ENCODE measurements at regions not wholly inside any gene's neighbourhood (a gene's known extent, or its start where the extent isn't known, plus 50 kb on each side); places are given as distances from the start of the nearest gene placed in this dataset.

- Histone ChIP-seq H3K9me3 (ENCODE audit: low read length) (no peaks in the 10 kb centered on the region), H3K9me2 (ENCODE audit: insufficient read depth, low read length) (no peaks in the 10 kb centered on the region), H3K27ac (ENCODE audit: low read length) (no peak overlapping the region), H3F3A (ENCODE audit: insufficient read depth, low read length, poor library complexity, severe bottlenecking) (no peaks in the 10 kb centered on the region), H4K20me1 (ENCODE audit: insufficient read depth) (no peaks in the 10 kb centered on the region), H3K79me2 (replicated peaks; ENCODE audit: insufficient read depth, low read length) (no peaks in the 10 kb centered on the region), H3K4me2 (ENCODE audit: low read length) (no peak overlapping the region), H3K27me3 (ENCODE audit: insufficient read depth, low read depth, low read length) (no peaks in the 10 kb centered on the region), H3K36me3 (ENCODE audit: insufficient read depth, low read length) (no peaks in the 10 kb centered on the region), H2AFZ (ENCODE audit: low read depth, low read length) (no peak overlapping the region), H3K9ac (ENCODE audit: low read length) (no peak overlapping the region), H3K4me3 (ENCODE audit: low read length) (no peak overlapping the region)
- TF ChIP-seq POLR2AphosphoS5 (IDR thresholded peaks at IDR 0.05), result no peak
Observed at GRCh38 chr2:153668923-153669322, 190.4 kb upstream of the RPRM start.

GRCh38 chr2:153710128-153710527, 161.6 kb upstream of the GALNT13 start:
- Histone ChIP-seq H3K36me3 (ENCODE audit: insufficient read depth, low read length) (no peaks in the 10 kb centered on the region), H3K4me2 (ENCODE audit: low read length) (no peak overlapping the region), H3K79me2 (replicated peaks; ENCODE audit: insufficient read depth, low read length) (no peaks in the 10 kb centered on the region), H3K27me3 (ENCODE audit: insufficient read depth, low read depth, low read length) (no peaks in the 10 kb centered on the region), H3K9me3 (ENCODE audit: low read length) (no peaks in the 10 kb centered on the region), H2AFZ (ENCODE audit: low read depth, low read length) (no peak overlapping the region), H3K9ac (ENCODE audit: low read length) (no peak overlapping the region), H3K4me3 (ENCODE audit: low read length) (no peak overlapping the region), H4K20me1 (ENCODE audit: insufficient read depth) (no peaks in the 10 kb centered on the region), H3F3A (ENCODE audit: insufficient read depth, low read length, poor library complexity, severe bottlenecking) (peaks cover 3% of the 10 kb centered on the region), H3K9me2 (ENCODE audit: insufficient read depth, low read length) (no peaks in the 10 kb centered on the region), H3K27ac (ENCODE audit: low read length) (no peak overlapping the region)
- TF ChIP-seq RAD21 (conservative IDR thresholded peaks at IDR 0.05) (no peak), MXI1 (conservative IDR thresholded peaks at IDR 0.05; ENCODE audit: poor library complexity, severe bottlenecking) (no peak), TAF1 (IDR thresholded peaks at IDR 0.05; ENCODE audit: low read depth) (no peak), CTCF (IDR thresholded peaks at IDR 0.05; ENCODE audit: poor library complexity, severe bottlenecking) (no peak), REST (IDR thresholded peaks at IDR 0.05; ENCODE audit: borderline replicate concordance) (no peak), POLR2AphosphoS5 (IDR thresholded peaks at IDR 0.05) (no peak), SMC3 (conservative IDR thresholded peaks at IDR 0.05; ENCODE audit: poor library complexity) (no peak), EZH2 (IDR thresholded peaks at IDR 0.05; ENCODE audit: borderline replicate concordance, insufficient read depth, low read length, poor library complexity, severe bottlenecking) (no peak), EP300 (conservative IDR thresholded peaks at IDR 0.05; ENCODE audit: poor library complexity, severe bottlenecking) (no peak)

Data from neural cell (in vitro differentiated cells).